HG03097 (cell line): ENCODE measurements at regions not wholly inside any gene's neighbourhood (a gene's known extent, or its start where the extent isn't known, plus 50 kb on each side); places are given as distances from the start of the nearest gene placed in this dataset.
"Not testable (repeated sequence)": the region's sequence is repeated elsewhere in the genome, so short reads cannot be mapped to it uniquely, and the experiment has no call there.

Experiments used
- ATAC-seq: cut with Tn5 transposase; IDR thresholded peaks from one replicate; pipeline ENCODE4 v1.9.1; 2021; ENCODE audit not compliant: unreplicated experiment, low FRiP score

- ATAC-seq = no peak
Observed at GRCh38 chr4:12145106-12145505, 716.4 kb upstream of the HS3ST1 start.

DNA sequence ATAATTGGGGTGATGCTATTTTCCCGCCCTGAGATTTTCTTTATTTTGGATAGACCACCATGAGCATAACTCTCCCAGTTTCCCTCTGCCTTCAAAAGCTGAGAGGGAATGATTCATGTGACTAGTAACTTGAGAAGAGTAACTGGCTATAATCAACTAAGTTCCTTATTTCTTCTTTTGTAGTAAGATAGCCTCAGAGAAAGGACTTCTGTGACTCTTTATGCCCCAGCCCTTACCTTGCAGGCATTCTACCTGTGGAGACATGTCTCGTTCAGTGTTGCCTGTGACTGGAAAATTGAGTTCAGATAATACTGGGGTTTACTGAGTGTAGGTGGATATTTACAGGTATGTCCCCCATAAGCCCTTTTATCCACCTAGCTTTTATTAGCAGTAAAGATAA is 715.4 kb upstream of the HS3ST1 start:
- ATAC-seq = no peak

DNA sequence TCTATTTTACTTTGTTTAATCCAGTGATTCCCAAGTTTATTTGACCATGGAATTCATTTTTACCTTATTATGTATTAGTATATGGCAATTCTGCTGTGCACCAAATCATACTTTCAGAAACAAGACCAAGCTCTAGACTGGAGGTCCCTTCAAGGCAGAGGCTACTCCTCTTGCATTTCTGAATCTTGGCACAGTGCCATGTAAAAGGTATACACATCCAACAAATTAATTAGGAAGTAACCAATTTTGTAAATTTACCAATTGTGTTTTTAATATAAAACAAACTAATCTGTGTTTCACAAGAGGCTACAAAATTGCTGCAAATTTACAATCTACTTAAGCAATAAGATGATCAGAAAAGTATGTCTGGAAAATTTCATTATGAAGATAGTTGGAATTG is 712.2 kb upstream of the HS3ST1 start:
- no peak for ATAC-seq

- no peak for ATAC-seq
Observed at GRCh38 chr4:12139296-12139695, 710.6 kb upstream of the HS3ST1 start.

DNA sequence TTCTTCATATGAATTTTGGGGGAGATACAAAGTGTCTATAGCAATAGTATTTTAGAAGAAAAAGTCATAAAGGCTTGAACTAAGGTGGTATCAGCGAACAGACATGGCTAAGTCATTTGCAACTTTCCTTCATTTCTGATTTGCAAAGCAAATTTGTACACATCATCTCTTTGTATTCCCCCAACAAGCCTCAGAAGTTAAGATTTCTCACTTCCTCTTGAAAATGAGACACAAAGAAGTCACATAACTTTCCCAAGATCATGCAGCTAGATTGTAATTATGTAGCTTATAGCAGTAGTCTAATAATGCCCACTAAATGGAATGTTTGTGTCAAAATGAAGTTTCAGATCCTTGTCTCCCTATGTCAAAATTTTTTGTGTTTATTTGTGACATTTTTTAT is 709.8 kb upstream of the HS3ST1 start:
- ATAC-seq = no peak

DNA sequence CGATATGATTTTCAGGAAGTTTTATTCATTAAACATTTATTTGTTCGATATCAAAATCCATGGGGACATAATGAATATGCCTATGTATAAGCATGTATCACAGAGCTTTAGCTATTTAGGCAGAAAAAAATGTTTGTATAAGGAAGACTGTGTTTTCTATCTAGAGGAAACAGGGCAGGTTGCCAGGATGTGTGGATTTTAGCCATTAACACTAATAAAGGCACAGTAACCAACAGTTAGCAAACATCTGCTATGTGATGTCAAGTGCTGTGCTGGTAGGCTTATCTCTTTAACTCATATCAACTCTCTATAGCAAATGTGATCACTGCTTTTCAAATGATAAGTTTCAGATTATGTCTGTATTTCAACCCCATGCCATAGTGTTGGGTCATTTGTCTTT is 708.9 kb upstream of the HS3ST1 start:
- ATAC-seq = no peak

DNA sequence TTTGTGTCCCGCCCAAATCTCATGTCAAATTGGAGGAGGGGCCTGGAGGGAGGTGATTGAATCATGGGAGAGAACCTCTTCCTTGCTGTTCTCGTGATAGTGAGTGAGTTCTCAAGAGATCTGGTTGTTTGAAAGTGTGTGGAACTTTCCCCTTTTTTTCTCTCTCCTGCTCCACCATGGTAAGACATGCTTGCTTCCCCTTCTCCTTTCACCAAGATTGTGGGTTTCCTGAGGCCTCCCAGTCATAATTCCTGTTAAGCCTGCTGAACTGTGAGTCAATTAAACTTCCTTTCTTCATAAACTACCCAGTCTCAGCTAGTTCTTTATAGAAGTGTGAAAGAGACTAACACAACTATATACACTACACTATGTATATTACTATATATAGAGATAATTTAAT is 697.8 kb upstream of the HS3ST1 start:
- no peak for ATAC-seq

- ATAC-seq = no peak
Observed at GRCh38 chr4:12124138-12124537, 695.4 kb upstream of the HS3ST1 start.

- ATAC-seq = no peak
Observed at GRCh38 chr4:12123707-12124106, 695.0 kb upstream of the HS3ST1 start.

GRCh38 chr4:12122316-12122715 is 693.6 kb upstream of the HS3ST1 start:
- ATAC-seq = no peak

DNA sequence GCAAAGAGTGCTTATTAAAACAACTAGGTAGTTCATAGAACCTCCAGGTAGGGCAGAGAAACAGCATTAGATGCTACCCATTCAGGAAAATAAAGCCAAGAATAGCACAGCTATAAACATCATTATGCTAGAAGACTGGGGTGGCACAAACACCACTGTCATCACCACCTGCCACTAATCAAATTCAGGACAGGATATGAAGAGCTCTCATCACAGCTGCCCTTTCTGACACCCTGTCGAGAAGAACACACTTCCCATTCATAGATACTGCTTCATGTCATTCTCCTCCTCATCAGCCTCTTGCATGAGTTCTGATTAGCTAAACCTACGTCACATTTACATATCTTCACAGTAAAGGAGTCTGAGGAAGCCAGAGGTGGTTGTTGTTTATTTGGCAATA is 692.3 kb upstream of the HS3ST1 start:
- no peak for ATAC-seq

GRCh38 chr4:12118651-12119213 is 690.0 kb upstream of the HS3ST1 start:
- peak; percentile 52 for ATAC-seq

DNA sequence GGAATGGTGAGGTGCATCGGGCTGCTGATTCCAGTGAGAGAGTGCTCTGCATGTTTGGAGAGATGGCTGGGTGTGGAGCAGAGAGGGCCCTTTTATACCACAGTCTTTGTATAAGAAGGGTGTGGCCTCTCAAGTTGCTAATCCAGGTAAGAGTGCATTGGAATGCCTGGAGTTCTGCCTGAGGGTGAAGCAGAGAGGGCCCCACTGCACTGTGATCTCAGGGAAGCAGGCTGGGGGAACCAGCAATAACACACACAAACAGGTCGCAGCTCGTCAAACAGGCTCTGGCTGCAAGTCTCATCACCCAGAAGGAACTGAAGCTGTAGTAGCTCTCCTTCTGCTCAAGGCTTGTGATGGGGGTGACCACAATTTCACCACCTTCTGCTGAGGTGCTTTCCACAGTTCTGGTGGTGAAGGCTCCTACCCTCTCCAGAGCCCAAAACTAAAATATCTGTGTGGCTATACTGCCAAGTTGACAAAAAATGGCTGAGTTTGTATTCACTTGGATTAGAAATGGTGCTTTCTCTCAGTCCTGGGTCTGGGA is 687.4 kb upstream of the HS3ST1 start:
- no peak for ATAC-seq

- ATAC-seq = no peak
Observed at GRCh38 chr4:12110627-12111026, 681.9 kb upstream of the HS3ST1 start.

DNA sequence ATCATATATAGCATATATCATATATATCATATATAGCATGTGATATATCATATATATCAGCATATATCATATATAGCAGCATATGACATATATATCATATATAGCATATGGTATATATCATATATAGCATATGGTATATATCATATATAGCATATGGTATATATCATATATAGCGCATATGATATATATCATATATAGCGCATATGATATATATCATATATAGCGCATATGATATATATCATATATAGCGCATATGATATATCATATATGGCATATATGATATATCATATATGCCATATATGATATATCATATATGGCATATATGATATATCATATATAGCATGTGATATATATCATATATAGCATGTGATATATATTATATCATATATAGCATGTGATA is 680.4 kb upstream of the HS3ST1 start:
- not testable (repeated sequence) for ATAC-seq

DNA sequence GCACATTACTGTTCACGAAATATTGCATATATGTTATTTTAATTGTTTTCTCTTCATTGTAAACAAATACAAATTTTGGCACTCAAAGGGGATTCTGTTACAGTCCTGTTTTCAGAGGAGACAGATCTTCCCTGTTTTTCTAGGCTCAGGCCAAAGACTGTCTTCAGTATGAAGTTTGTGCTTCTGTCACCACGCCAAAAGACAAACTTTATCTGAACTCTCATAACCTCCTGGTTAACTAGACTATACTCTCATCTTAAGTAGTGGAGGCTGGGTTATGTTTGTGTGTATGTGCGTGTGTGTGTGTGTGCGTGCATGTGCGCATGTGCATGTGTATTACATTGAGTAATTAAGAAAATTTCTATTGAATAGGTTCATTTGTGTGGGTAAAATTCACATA is 676.8 kb upstream of the HS3ST1 start:
- no peak for ATAC-seq

- not testable (repeated sequence) for ATAC-seq
Observed at GRCh38 chr4:12089920-12090319, 661.2 kb upstream of the HS3ST1 start.

- ATAC-seq = no peak
Observed at GRCh38 chr4:12084690-12085089, 656.0 kb upstream of the HS3ST1 start.

DNA sequence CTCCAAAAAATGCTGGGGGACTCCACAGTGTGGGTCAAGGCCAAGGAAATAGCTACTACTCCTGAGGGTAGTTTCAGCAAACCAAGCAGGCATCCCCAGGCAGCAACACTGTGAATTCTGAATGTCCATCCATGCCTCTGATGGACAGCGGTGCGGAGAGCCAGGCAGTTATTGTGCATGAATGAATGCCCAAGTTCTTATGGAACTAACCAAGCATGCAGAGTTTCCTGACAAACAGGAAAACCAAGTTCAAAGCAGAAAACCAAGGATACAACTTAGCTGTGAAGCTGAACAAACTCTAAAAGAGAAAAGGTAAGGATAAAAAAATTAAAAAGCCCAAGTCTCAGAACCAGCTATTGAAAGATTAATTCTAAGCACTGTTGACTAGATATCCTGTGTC is 642.6 kb upstream of the HS3ST1 start:
- no peak for ATAC-seq

DNA sequence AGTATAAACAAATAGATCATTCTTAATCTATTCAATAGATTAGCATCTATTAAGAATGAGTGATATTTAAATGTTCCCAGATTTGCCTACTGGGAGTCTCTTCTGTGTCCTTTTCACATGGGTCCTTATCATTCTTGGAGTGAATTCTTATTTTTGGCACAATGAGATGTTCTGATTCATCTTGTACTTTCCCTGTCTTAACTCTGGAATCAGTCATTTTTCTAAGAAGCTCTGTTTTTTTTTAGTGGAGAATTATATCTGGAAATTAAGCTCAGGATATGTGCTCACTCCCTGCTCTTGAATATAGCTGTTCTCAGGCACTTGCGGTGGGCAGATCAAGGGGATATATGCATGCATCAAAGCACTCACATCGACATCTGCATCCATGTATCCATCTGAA is 625.3 kb upstream of the HS3ST1 start:
- no peak for ATAC-seq

DNA sequence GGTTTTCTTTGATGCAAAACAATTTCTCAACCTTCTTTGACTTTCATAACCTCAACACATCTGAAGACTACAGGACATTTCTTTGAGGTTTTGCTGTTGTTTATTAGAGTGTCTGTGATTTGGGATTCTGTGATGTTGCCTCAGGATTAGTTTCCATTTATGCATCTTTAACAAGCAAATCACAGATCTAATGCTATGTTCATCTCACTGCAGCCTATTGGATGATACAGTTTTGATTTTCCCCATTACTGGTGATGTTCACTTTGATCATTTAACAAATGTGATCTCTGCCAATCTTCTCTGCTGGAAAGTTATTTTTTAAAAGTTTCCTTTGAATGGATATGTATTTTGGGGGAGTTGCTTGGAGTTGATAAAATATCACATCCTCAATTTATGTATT is 624.9 kb upstream of the HS3ST1 start:
- ATAC-seq = no peak

GRCh38 chr4:12050357-12050756 is 621.7 kb upstream of the HS3ST1 start:
- ATAC-seq = no peak

DNA sequence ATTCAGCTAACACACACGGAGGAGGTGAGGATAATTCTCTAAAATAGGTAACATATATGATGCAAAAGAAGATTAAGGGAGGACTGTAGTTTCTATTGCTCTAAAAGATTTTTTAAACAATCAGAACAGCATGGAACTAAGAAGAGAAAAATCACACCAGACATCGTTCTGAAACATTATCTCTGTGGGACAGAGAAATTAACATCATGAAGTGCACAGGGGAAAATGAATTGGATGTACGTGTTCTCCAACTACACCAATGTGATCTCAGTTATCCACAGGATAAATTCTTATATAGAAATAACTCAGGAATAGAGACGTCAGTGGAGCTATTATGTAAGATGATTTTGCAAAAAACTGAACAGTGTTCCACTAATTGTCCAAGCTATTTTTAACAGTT is 614.1 kb upstream of the HS3ST1 start:
- ATAC-seq = no peak
